ENCODE measurements at regions not wholly inside any gene's neighbourhood (a gene's known extent, or its start where the extent isn't known, plus 50 kb on each side); places are given as distances from the start of the nearest gene placed in this dataset.
A peak's percentile ranks its signal among the peaks of the same experiment; 100 is the strongest.
"Not testable (repeated sequence)": the region's sequence is repeated elsewhere in the genome, so short reads cannot be mapped to it uniquely, and the experiment has no call there.

- not testable (repeated sequence) for DNase-seq (ENCODE audit: low spot score)
These were observed 58.3 kb downstream of the ART5 start for GRCh38 chr11:3583476-3583875.

- DNase-seq (ENCODE audit: low spot score) = not testable (repeated sequence)
These were observed 60.4 kb downstream of the ART5 start for GRCh38 chr11:3581389-3581725.

- DNase-seq (ENCODE audit: low spot score) = peak; percentile 3
These were observed 61.1 kb downstream of the ART5 start for GRCh38 chr11:3580487-3581388.

GRCh38 chr11:3579600-3580459, 62.0 kb downstream of the ART5 start:
- DNase-seq (ENCODE audit: low spot score) = not testable (repeated sequence)

- DNase-seq (ENCODE audit: low spot score) = not testable (repeated sequence)
These were observed 65.7 kb downstream of the ART5 start for GRCh38 chr11:3576066-3576604.

GRCh38 chr11:3572976-3573647, 68.7 kb downstream of the ART5 start:
- DNase-seq (ENCODE audit: low spot score) = not testable (repeated sequence)

GRCh38 chr11:3571752-3572151, 70.0 kb downstream of the ART5 start:
- DNase-seq (ENCODE audit: low spot score) = not testable (repeated sequence)

- DNase-seq (ENCODE audit: low spot score) = not testable (repeated sequence)
These were observed 76.0 kb downstream of the ART5 start for GRCh38 chr11:3565838-3566237.

GRCh38 chr11:3564383-3564782, 77.4 kb downstream of the ART5 start:
- DNase-seq (ENCODE audit: low spot score) = not testable (repeated sequence)

GRCh38 chr11:3554621-3555020, 87.2 kb downstream of the ART5 start:
- DNase-seq (ENCODE audit: low spot score) = not testable (repeated sequence)

GRCh38 chr11:3544990-3545389, 96.8 kb downstream of the ART5 start:
- DNase-seq (ENCODE audit: low spot score) = not testable (repeated sequence)

GRCh38 chr11:3538220-3538619, 103.6 kb downstream of the ART5 start:
- DNase-seq (ENCODE audit: low spot score) = not testable (repeated sequence)

GRCh38 chr11:3537254-3537653, 104.5 kb downstream of the ART5 start:
- DNase-seq (ENCODE audit: low spot score) = not testable (repeated sequence)

GRCh38 chr11:3532958-3533357, 108.8 kb downstream of the ART5 start:
- DNase-seq (ENCODE audit: low spot score) = not testable (repeated sequence)

GRCh38 chr11:3531280-3531679, 110.5 kb downstream of the ART5 start:
- not testable (repeated sequence) for DNase-seq (ENCODE audit: low spot score)

GRCh38 chr11:3523567-3523966, 118.2 kb downstream of the ART5 start:
- not testable (repeated sequence) for DNase-seq (ENCODE audit: low spot score)

- DNase-seq (ENCODE audit: low spot score) = not testable (repeated sequence)
These were observed 120.9 kb downstream of the ART5 start for GRCh38 chr11:3520905-3521304.

- DNase-seq (ENCODE audit: low spot score) = not testable (repeated sequence)
These were observed 122.0 kb downstream of the ART5 start for GRCh38 chr11:3519841-3520240.

- DNase-seq (ENCODE audit: low spot score) = not testable (repeated sequence)
These were observed 124.7 kb downstream of the ART5 start for GRCh38 chr11:3516934-3517567.

GRCh38 chr11:3516345-3516933, 125.4 kb downstream of the ART5 start:
- DNase-seq (ENCODE audit: low spot score) = not testable (repeated sequence)
